GM18861 (cell line): ENCODE measurements at regions not wholly inside any gene's neighbourhood (a gene's known extent, or its start where the extent isn't known, plus 50 kb on each side); places are given as distances from the start of the nearest gene placed in this dataset.
"Not testable (repeated sequence)": the region's sequence is repeated elsewhere in the genome, so short reads cannot be mapped to it uniquely, and the experiment has no call there.

Experiments used
- ATAC-seq: cut with Tn5 transposase; IDR thresholded peaks from one replicate; pipeline ENCODE4 v1.9.1; 2021; ENCODE audit not compliant: unreplicated experiment

DNA sequence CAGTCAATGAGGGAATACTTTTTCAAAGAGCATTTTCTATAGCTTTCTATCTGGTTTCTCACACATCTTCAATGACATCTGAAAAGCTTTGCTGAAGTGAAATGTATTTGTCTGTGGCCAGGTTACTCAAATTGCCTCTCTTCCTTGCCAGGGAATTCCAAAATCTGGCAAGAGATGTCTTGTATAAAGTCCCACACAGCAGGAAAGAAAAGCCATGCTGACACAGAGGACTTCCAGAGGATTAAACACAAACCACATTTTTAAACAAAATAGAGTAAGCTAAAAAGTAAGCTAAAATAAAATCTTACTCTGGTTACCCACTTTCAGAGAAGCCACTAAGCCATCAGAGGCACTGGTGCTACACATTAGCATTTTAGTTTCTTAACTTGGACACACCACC, 93.1 kb upstream of the BCAR3 start:
- no peak for ATAC-seq

DNA sequence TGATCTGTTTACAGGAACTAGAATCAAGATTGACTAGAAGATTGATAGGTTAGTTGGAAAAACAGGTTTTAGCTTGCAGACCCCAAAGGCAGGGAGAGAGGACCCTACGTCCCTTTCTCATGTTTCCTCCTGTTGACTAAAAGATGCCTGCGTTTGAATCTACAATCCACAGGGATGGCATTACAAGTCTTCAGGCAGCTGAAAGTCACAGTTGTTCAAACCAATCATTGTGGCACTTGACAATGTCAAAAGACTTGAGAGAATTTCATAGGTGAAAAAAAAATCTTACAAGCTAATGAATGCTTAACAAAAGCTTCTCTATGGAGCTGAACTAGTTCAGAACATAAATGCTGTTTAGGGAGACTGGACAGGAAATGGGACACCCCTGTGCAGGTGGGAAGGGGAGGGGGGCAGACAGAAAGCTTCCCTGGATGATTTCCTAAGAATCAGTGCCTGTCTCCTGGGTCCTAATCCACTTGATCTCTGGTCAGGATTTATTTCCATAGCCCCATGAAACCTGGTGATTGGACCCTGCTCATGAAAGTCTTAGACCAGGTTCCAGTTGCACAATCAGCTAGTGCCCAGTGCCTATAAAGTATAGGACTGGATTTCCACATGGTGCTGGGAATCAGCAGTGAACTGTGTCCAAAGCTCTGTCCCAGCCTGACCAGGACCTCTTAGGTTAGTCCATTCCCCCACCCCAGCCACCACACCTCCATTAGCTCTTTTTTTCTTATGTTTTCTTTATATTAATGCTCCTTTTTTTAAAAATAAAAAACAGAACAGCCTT, 91.6 kb upstream of the BCAR3 start:
- no peak for ATAC-seq

DNA sequence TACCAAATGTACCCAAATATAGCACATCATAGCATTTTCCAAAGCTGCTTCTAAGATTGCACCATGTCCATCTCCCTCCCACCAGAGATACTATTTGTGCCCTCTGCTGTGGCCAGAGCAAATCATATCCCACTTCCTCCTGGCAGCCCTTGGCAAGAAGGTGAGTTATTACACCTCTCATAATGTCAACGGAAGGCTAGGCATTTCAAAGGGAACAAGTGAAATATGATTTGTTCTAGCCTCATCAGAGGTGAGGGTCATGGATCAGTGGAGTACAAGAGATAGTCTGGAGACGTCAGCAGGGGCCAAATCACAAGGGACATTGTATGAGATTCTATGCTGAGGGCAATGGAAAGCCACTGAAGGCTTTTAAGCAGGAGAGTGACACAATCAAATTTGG, 90.2 kb upstream of the BCAR3 start:
- no peak for ATAC-seq

DNA sequence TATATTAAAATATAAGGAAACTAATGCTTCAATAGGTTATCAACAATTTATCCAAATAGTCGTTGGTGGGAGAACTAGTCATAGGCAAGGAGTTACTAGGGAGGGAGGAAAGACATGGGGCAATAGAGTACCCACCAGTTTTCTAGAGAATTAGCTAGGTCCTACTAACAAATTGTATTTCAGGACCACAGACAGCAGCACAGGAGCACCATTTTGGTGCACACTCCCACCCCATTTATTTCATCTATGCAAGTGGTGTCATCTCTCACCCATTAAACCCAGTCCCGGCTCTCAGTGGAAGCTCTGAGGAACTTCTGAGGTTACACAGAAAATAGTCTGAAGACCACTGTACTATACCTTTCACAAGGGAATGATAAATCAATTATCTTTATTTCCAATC, 89.0 kb upstream of the BCAR3 start:
- ATAC-seq, result no peak

DNA sequence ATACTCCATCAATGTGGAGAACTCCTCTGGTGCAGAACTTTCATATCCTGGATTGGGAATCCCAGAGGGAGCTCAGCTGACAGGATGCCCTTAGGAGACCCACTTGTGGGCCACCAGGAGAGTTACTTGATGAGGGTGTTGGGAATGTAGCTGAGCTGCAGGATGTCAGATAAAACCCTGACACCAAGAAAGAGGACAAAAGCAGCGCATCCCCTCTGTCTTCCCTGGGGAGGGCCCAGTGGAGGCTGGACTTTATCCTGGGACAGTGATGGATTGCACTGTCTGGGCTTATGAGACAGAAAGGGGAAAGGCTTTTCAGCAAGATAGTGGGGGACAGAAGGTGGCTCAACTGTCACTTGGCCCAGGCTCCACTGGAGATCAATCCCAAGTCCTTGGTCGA, 88.1 kb upstream of the BCAR3 start:
- ATAC-seq, result no peak

DNA sequence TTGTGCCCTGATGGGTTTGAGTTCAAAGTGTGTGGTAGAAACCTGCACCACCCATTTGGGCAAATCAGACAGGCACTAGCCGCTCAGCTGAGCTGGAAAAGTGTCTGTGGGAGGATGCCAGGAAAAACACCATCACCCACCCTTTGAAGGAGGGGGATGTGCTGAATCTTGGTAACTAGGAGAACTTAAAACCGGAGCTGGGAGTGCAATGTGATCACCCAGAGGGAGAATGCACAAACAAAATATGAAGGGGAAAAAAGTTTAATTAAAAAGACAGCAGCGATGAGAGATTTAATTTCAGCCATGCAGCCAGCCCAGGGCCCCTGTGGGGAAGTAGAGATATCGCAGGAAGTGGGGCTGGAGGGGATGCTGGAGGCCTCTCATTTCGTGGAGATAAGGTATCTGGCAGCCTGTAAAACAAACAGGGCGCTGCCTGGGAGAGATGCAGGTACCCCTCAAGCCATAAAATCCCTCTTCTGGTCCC, 86.8 kb upstream of the BCAR3 start:
- ATAC-seq, result no peak

DNA sequence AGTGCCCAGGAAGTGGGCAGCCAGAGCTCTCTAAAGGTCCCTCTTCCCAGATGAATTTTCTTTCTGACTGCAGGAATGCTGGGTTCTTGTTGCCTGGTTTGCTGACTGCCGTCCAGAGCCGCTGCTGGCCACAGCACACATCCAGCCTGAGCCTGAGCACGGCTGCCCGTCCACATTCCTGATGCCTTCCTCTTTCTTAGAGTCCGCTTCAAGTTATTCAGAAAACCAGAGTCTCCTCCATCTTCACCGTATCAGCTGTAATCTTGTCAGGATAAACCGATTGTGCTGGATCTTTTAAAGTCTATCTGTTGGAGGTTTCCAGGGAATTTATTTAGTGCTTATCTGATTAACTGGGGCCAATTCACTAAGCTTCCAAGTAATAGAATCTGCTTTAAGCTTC, 84.8 kb upstream of the BCAR3 start:
- ATAC-seq, result no peak

DNA sequence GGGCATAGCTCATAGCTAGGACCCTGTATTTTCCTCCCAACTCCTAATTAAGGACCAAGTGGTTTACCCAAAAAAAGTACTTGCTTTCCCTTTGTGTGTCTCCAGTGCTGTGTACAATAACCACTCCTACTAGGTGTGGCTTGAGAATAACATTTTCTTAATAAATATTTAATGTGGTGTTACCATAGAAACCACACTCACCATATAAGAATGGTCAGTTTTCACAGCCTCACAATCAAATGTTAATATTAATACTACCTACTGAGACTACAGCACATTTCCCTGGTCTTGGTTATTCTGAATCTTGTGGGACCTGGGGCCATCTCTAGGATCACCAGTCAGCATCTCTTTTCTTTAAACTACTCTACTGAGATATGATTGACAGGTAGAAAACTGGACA, 83.5 kb upstream of the BCAR3 start:
- no peak for ATAC-seq

DNA sequence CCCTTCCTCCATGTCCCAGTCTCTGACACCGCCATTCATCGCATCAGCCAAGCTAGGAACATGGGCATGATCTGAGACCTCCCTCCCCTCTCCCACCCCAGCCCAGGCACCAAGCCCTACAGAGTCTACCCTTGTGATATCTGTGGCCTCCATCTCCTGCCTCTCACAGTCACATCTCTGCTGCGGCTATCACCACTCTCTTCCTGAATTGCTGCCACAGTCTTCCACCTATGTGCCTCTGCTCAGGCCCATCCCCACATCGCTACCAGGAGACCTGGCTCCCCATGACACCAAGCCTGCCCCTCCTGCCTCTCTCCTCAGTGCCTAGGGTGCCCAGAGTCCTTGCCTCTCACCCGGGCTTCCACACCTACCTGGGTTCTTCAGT, 82.7 kb upstream of the BCAR3 start:
- no peak for ATAC-seq

DNA sequence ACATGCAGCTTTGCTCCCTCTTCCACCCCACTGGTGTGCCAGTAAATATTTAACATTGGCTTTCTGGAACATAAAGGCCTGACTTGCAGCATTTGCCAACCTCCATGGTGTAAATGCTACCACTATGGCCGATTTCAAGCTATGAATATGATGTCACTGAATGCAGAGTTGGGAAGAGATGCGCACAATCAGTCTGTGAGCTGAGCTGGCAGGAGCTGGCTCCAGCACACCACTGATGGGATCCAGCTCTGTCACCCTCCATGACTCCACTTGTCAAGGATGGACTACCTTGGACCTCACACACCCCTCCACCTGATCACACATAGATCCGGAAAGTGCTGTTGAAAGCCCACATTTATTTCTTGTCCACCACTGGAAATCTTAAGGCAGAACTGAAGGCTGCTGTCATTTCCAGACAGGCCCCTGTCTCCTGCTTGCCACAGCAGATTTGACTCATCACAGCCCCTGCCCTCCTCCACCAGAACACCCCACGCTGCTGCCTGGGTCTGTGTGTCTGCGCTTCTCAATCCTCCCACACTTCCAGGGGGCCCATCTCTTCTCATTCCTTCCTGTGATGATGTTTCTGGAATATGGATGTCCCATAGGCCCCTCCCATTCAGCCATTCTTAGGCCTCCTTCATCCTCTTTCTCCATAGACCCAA, 82.2 kb upstream of the BCAR3 start:
- no peak for ATAC-seq

DNA sequence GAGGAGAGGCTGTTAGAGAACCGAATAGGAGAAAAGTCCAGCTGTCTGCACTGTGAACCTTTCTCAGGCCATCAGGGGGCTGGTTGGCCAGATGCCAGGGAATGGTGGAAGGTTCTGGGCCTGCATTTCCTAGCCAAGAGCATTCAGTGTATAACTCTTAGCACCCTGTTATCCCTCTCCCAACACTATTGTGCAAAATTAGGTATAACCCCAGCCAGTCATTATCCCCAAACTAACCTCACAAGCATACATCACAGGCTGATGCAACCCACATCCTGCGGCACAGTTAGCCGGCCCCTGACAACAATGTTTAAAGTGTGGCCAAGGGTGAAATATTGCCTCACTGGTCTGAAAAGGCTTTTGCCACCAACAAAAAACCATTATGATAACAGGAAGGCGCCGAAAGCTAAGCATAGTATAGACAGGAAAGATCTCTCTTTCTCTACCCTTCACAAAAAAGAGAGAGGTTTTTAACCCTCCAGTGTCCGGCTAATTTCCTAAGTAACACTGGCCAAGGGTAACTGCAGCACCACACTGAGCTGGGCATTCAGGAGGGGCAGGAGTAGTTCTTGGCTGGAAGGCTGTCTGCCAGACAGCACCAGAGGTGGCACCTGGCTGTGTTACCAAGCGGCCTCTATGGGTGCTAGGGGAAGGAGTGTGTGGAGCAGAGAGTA, 77.3 kb upstream of the BCAR3 start:
- ATAC-seq, result no peak

DNA sequence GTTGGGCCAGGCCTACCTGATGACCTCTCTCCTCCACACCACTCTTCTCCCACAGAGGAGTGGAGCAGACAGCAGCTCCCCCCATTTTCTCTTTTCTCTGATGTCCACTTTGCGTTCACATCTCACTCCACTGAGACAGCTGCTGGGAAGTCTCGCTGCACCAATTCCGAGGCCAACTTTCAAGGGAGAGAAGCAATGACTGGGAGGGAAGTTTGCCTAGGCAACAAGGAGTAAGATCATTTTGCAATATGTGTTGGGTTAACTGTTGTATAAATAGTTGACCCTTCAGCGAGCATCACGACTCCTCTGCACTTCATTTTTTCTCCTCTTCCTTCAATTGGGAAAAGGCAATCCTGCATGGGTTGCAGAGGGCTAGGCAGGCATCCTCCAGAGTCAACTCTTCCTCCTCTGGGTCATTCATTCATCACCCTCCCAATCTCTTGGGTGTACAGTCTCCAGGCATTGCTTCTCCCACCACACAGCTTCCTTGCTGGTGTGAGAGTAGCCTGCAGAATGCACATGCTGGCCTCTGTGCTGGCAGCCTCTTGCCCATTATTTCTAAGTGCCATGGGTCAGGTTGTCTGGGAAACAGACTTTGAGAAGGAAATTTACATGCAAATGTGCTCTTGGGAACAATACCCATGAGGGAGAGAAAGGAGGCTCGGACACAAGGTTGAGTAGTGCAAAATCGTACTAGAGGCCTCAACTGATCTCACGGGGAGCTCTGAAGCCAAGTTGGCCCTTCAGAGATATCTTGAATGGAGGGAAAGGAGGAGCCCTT, 75.8 kb upstream of the BCAR3 start:
- ATAC-seq, result no peak

DNA sequence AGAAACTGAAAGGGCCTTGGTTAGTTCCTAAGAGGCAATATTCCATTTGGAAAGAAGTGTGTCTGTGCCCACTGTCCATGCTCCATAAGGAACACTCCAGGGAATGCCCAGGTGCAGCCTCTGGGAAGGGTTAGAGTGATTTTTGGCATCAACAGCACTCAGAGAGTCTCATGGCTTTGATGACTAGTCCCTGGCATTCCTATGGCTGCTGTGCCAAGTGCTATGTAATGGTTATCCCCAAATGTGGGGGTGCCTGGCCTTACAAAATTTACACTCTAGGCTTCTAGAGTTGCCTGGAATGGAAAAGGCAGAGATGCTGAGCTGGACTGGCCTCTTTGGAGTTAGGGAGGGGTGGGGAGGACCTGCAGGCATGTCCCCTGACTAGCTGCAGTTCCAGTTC, 75.0 kb upstream of the BCAR3 start:
- no peak for ATAC-seq

DNA sequence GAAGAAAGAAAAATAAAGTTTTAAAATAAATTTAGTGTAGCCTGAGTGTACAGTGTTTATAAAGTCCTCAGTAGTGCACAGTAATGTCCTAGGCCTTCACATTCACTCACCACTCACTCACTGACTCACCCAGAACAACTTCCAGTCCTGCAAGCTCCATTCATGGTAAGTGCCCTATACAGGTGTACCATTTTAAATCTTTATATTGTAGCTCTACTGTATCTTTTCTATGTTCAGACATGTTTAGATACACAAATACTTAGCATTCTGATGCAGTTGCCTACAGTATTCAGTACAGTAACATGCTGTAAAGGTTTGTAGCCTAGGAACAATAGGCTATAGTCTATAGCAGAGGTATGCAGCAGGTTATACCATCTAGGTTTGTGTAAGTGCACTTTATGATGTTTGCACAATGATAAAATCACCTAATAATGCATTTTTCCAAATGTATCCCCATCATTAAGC, 73.6 kb upstream of the BCAR3 start:
- ATAC-seq, result not testable (repeated sequence)

DNA sequence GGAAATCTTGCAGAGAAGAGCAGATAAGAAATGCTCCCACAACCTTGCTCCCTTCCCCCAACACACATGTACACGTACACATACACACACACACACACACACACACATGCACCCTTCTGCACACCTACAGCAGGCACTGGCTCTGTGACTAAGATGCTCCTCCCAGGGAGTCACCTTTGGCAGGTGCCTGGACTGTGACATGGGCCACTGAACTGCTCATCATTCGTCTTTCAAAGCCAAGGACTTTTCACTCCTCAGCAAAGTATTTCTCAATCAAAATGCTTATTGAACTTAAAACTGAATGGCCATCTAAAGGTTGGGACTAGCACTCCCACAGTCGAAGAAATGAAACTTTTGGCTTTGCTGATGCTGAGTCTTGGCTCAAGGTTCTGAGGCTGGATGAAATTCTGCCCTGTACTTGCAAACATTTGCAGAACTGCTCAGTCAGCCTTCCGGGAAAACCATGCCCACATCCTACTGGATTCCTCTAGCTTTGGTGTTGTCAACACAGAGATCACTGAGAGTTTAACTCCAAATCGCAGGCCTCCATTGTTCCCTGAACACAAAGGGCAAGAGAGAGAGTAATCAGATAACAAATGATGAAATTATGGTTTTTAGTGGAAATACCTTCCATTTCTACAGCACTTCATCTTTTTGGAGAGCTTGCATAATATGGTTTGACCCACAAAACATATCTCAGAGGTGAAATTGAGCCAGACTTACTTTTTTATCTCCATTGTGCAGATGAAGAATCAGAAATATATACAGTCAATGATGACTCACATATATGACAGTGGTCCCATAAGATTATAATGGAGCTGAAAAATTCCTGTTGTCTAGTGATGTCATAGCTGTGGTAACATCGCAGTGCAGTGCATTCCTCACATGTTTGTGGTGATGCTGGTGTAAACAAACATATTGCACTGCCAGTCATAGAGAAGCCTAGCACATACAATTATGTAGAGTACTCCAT, 72.4 kb upstream of the BCAR3 start:
- no peak for ATAC-seq

DNA sequence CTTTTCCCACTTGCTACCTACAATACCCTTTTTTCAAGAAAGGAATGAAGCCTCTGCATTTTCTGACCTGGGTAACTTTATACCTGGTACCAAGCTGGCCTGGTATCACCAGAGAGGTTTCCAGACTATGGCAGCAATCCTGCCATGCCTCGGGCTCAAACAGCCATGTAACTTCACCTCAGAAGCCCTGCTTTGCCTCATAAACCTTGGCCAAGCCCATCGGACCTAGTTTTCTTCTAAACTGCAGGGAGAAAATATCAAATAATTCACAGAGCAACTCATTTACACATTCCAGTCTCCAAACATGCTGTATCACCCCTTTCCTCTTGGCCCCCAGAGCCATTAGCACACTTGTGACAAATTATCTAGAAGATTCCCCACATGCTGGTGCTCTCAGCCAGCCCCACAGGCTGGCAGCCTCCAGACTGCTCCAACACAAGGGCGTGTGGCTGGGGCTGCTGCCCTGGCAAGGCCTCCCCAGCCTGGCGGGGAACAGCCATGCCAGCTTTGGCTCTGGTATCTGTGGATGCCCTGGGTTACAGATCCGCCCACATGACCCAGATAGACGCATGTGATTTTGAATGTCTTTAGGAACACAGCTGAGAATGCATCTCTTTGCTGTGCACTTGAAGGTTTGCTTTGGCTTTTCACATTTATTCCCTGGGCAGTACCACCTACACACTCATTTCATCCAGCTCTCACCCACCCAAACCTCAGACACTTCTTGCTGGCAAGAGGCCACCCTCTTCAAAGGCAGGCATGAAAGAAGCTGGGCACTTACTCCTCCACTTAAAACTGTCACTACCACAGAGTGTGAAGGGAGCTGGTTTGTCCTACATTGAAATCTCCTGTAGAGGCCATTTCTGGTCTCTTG, 70.0 kb upstream of the BCAR3 start:
- no peak for ATAC-seq

DNA sequence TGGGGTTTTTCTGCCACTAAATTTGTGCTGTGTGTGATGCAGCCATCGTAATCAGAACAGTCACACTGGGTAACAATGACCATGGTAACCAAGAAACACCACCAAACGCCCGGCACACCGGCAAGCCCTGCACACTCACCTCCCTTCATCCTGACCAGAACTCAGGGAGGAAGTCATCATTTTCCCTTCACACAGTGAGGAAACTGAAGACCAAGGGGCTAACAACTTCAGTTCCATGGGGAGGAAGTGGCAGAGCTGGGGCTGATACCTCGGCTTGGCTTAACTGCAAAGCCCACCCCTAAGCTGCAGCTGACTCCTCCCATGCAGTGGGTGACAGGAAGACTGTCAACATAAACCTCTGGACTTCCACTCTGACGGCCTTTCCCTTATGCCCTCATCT, 69.3 kb upstream of the BCAR3 start:
- ATAC-seq, result no peak

DNA sequence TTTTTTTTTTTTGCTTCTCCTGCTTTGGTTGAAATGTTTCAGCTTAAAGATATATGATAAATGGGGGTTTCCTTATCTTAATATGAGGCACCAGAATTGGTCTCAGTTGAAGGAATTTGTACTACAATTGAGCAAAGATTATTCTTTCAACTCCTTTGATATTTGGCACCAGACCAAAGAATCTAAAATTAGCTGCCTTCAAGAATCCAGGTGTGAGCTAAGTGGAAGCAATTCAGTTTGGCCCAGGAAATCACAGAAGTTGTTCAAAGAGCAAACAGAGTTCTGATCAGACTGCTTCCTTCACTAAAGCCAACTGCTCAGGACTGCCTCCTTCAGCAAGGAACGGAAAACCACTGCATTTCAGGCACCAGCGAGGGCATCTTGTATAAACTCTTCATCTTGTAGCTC, 68.3 kb upstream of the BCAR3 start:
- no peak for ATAC-seq

DNA sequence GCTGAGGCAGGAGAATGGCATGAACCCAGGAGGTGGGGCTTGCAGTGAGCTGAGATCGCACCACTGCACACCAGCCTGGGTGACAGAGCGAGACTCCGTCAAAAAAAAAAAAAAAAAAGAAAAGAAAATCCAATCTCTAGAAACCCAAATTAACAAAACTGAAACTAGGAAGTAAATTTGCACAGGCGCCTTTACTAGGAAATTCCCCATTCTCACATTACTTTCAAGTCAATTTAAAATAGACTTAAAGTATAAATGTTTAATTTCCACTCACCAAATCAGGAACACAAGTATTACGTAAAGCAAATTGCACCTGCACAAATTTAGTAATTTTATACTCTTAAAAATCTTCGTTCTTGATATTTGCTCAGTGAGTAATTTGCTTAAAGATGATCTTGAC, 67.8 kb upstream of the BCAR3 start:
- ATAC-seq, result no peak
